H1 (cell line): ENCODE measurements at regions not wholly inside any gene's neighbourhood (a gene's known extent, or its start where the extent isn't known, plus 50 kb on each side); places are given as distances from the start of the nearest gene placed in this dataset.
"Not testable (repeated sequence)": the region's sequence is repeated elsewhere in the genome, so short reads cannot be mapped to it uniquely, and the experiment has no call there.

ENCODE experiments used
- CTCF ChIA-PET: fragments of 300-600 bp; sonication (Branson Sonifier 250); formaldehyde crosslinking; loops from one replicate; lab custom pipeline; 2021; ENCODE audit not compliant: partially characterized antibody; lab: Charles Lee
- POLR2A ChIA-PET: fragments of 300-600 bp; sonication (Branson Sonifier 250); formaldehyde crosslinking; loops from one replicate; lab custom pipeline; 2021; ENCODE audit warnings: inconsistent platforms; ENCODE audit not compliant: partially characterized antibody; lab: Charles Lee
- DNase-seq, 2 experiments: peaks; one replicate each; pipeline versions ENCODE4 v3.0.0 to v3.0.0-alpha.2; 2010 to 2022; ENCODE audit warnings: low spot score in 2 of 2, low read depth in 1 of 2, mixed read lengths in 1 of 2
- FAIRE-seq: peaks from 2 replicates; lab custom pipeline; 2011; peaks lifted over from hg19 to GRCh38; lab: Jason Lieb, UNC
- H2AFZ ChIP-seq: 2 replicates; pipeline ENCODE4 v1.8.1; 2012; ENCODE audit warnings: low read length, inconsistent platforms
- H2AK5ac ChIP-seq: 2 replicates; pipeline ENCODE4 v1.6.1; 2013; ENCODE audit warnings: low read depth, low read length
- H2BK120ac ChIP-seq: replicated peaks from 2 replicates; pipeline ENCODE3; 2013; ENCODE audit warnings: low read depth, low read length, inconsistent platforms
- H2BK12ac ChIP-seq: 2 replicates; pipeline ENCODE4 v1.6.1; 2013; ENCODE audit warnings: low read depth, low read length
- H2BK15ac ChIP-seq: 2 replicates; pipeline ENCODE4 v1.6.1; 2013; ENCODE audit warnings: low read length
- H2BK20ac ChIP-seq: 2 replicates; pipeline ENCODE4 v1.6.1; 2013; ENCODE audit warnings: low read length
- H2BK5ac ChIP-seq: 2 replicates; pipeline ENCODE4 v1.6.1; 2013; ENCODE audit warnings: low read depth, low read length
- H3K14ac ChIP-seq: 2 replicates; pipeline ENCODE4 v1.6.1; 2013; ENCODE audit warnings: inconsistent platforms; ENCODE audit not compliant: insufficient read length
- H3K18ac ChIP-seq: 2 replicates; pipeline ENCODE4 v1.6.1; 2013; ENCODE audit warnings: low read length; ENCODE audit errors: extremely low read depth
- H3K23ac ChIP-seq: 2 replicates; pipeline ENCODE4 v1.6.1; 2013; ENCODE audit warnings: inconsistent platforms; ENCODE audit not compliant: insufficient read length
- H3K23me2 ChIP-seq: 2 replicates; pipeline ENCODE4 v1.6.1; 2013; ENCODE audit warnings: low read depth, low read length
- H3K27ac ChIP-seq: 2 replicates; pipeline ENCODE4 v1.6.1; 2011; ENCODE audit warnings: low read depth, low read length, inconsistent platforms
- H3K27me3 ChIP-seq, 4 experiments: replicated peaks in 1 of 4; 1 replicate in 1 of 4; 2 replicates in 3 of 4; pipeline versions ENCODE4 v1.6.1 to v1.8.1; 2011 to 2013; ENCODE audit warnings: low read length in 3 of 4, mild to moderate bottlenecking in 3 of 4, inconsistent platforms in 2 of 4, mixed read lengths in 2 of 4, moderate library complexity in 1 of 4; ENCODE audit not compliant: control insufficient read depth in 3 of 4, insufficient read depth in 3 of 4; ENCODE audit errors: extremely low read depth in 1 of 4
- H3K36me3 ChIP-seq, 4 experiments: 2 replicates each; pipeline versions ENCODE4 v1.6.1 to v1.8.1; 2011 to 2013; ENCODE audit warnings: mild to moderate bottlenecking in 4 of 4, low read length in 3 of 4, moderate library complexity in 2 of 4, control low read depth in 1 of 4, inconsistent platforms in 1 of 4; ENCODE audit not compliant: insufficient read depth in 4 of 4, control insufficient read depth in 2 of 4
- H3K4ac ChIP-seq: replicated peaks from 2 replicates; pipeline ENCODE3; 2013; ENCODE audit warnings: low read length, low read depth, mixed read lengths, inconsistent platforms; ENCODE audit not compliant: insufficient read length
- H3K4me1 ChIP-seq, 4 experiments: replicated peaks in 1 of 4; 1 replicate in 1 of 4; 2 replicates in 3 of 4; pipeline versions ENCODE4 v1.6.1 to v1.8.1; 2011 to 2013; ENCODE audit warnings: low read length in 3 of 4, inconsistent platforms in 2 of 4, mixed read lengths in 1 of 4; ENCODE audit not compliant: insufficient read depth in 4 of 4, control insufficient read depth in 3 of 4
- H3K4me2 ChIP-seq, 2 experiments: 2 replicates each; pipeline versions ENCODE4 v1.6.1 to v1.8.1; 2011 to 2013; ENCODE audit warnings: low read depth in 2 of 2, low read length in 2 of 2, control low read depth in 1 of 2, inconsistent platforms in 1 of 2, mild to moderate bottlenecking in 1 of 2; ENCODE audit not compliant: insufficient read depth in 1 of 2
- H3K4me3 ChIP-seq, 4 experiments: fragments of 200-600, 300-600 bp in 1 of 4; sonication (generic), shearing (Covaris generic), sonication (Bioruptor Twin) in 1 of 4; 2 replicates each; pipeline versions ENCODE4 v1.5.1 to v1.8.1; 2011 to 2016; ENCODE audit warnings: low read length in 4 of 4, low read depth in 3 of 4, control low read depth in 2 of 4, inconsistent platforms in 2 of 4, mild to moderate bottlenecking in 2 of 4, mixed read lengths in 1 of 4, moderate library complexity in 1 of 4; ENCODE audit not compliant: insufficient read depth in 2 of 4; ENCODE audit errors: extremely low read depth in 1 of 4
- H3K56ac ChIP-seq: replicated peaks from 2 replicates; pipeline ENCODE3; 2013; ENCODE audit warnings: low read depth, mild to moderate bottlenecking, mixed read lengths, low read length, inconsistent platforms; ENCODE audit not compliant: insufficient read length
- H3K79me1 ChIP-seq: 2 replicates; pipeline ENCODE4 v1.6.1; 2013; ENCODE audit warnings: low read depth, low read length, control low read depth
- H3K79me2 ChIP-seq, 2 experiments: 2 replicates each; pipeline versions ENCODE4 v1.6.1 to v1.8.1; 2012 to 2013; ENCODE audit warnings: low read length in 2 of 2, mild to moderate bottlenecking in 2 of 2, inconsistent platforms in 1 of 2; ENCODE audit not compliant: insufficient read depth in 2 of 2, control insufficient read depth in 1 of 2
- H3K9ac ChIP-seq, 4 experiments: replicated peaks in 1 of 4; 1 replicate in 1 of 4; 2 replicates in 3 of 4; pipeline versions ENCODE4 v1.6.1 to v1.8.1; 2011 to 2013; ENCODE audit warnings: low read depth in 3 of 4, low read length in 3 of 4, control low read depth in 2 of 4, mild to moderate bottlenecking in 2 of 4, moderate library complexity in 2 of 4, inconsistent platforms in 1 of 4; ENCODE audit errors: extremely low read depth in 1 of 4
- H3K9me3 ChIP-seq, 2 experiments: 2 replicates each; pipeline versions ENCODE4 v1.6.1 to v1.8.1; 2012 to 2013; ENCODE audit warnings: mild to moderate bottlenecking in 2 of 2, moderate library complexity in 2 of 2, control low read depth in 1 of 2, inconsistent platforms in 1 of 2, low read depth in 1 of 2, low read length in 1 of 2, mixed read lengths in 1 of 2; ENCODE audit not compliant: insufficient read depth in 2 of 2
- H4K20me1 ChIP-seq, 2 experiments: replicated peaks in 1 of 2; 2 replicates each; pipeline versions ENCODE3 to v1.8.1; 2011 to 2013; ENCODE audit warnings: inconsistent platforms in 2 of 2, low read length in 2 of 2, mild to moderate bottlenecking in 1 of 2; ENCODE audit not compliant: insufficient read depth in 2 of 2, control insufficient read depth in 1 of 2
- H4K5ac ChIP-seq: 2 replicates; pipeline ENCODE4 v1.6.1; 2013; ENCODE audit warnings: low read length, low read depth, mixed read lengths, inconsistent platforms; ENCODE audit not compliant: insufficient read length
- H4K8ac ChIP-seq: 2 replicates; pipeline ENCODE4 v1.8.0; 2013; ENCODE audit warnings: mild to moderate bottlenecking, moderate library complexity, low read length, inconsistent platforms; ENCODE audit not compliant: insufficient read depth; ENCODE audit errors: extremely low read depth
- H4K91ac ChIP-seq: replicated peaks from 2 replicates; pipeline ENCODE3; 2013; ENCODE audit warnings: low read length, mixed read lengths, inconsistent platforms; ENCODE audit not compliant: insufficient read length
- WGBS, 2 experiments: shearing (Covaris generic) in 1 of 2; methylation state at CpG; one replicate each; pipeline versions ENCODE4 v1.1.6 to v1.1.7; 2013 to 2015; ENCODE audit warnings: low lambda C conversion rate in 2 of 2, mixed read lengths in 2 of 2, inconsistent platforms in 1 of 2, low coverage in 1 of 2, missing lambda C conversion rate in 1 of 2; ENCODE audit not compliant: insufficient replicate concordance in 2 of 2, insufficient coverage in 1 of 2, insufficient read length in 1 of 2; ENCODE audit errors: extremely low coverage in 1 of 2, missing lambda C conversion rate in 1 of 2; 5-methylcytosine and 5-hydroxymethylcytosine counted together

GRCh38 chr4:84101653-84102625 lies 397.2 kb downstream of the NKX6-1 start:
- H3K4me3 ChIP-seq, H3K4ac ChIP-seq, H3K36me3 ChIP-seq, H4K20me1 ChIP-seq, H3K4me2 ChIP-seq, H3K27me3 ChIP-seq, H2AFZ ChIP-seq, H2BK20ac ChIP-seq, H2AK5ac ChIP-seq, H3K18ac ChIP-seq, H2BK120ac ChIP-seq, H3K23ac ChIP-seq, H3K14ac ChIP-seq, H3K9ac ChIP-seq, H3K23me2 ChIP-seq, H2BK12ac ChIP-seq, H2BK15ac ChIP-seq, H4K8ac ChIP-seq, H4K91ac ChIP-seq, H3K9me3 ChIP-seq, POLR2A ChIA-PET, H3K79me1 ChIP-seq, H2BK5ac ChIP-seq, DNase-seq, H3K4me1 ChIP-seq, H3K56ac ChIP-seq, H3K79me2 ChIP-seq, H4K5ac ChIP-seq, H3K27ac ChIP-seq, FAIRE-seq: not testable (repeated sequence)
- CTCF ChIA-PET, result interaction anchor here (1.0 kb wide), 1 partner anchor 107 kb away, joined by 4 read pairs; no protein-coding TSS in a partner anchor
- 93% methylated on average over 9 of the region's 9 CpGs; no CpG with 5 or more reads in 1 of the 2 experiments for WGBS, 2 experiments
